CD14-positive monocyte (primary cell): ENCODE measurements at regions not wholly inside any gene's neighbourhood (a gene's known extent, or its start where the extent isn't known, plus 50 kb on each side); places are given as distances from the start of the nearest gene placed in this dataset.

Experiments
- DNase-seq, 3 donors: peaks; one replicate each; pipeline ENCODE4 v3.0.0-alpha.2; 2011 to 2022
- H2AFZ ChIP-seq: 2 replicates; pipeline ENCODE4 v1.6.0; 2012; ENCODE audit warnings: mild to moderate bottlenecking, low read depth, low read length, inconsistent platforms; ENCODE audit not compliant: insufficient read depth, poor library complexity, severe bottlenecking
- H3K27ac ChIP-seq, 2 donors: 1 replicate in 1 of 2; 2 replicates in 1 of 2; pipeline ENCODE4 v1.5.1; 2012 to 2013; ENCODE audit warnings: low read length in 2 of 2, control low read depth in 1 of 2, inconsistent platforms in 1 of 2, low read depth in 1 of 2, mild to moderate bottlenecking in 1 of 2
- H3K27me3 ChIP-seq, 2 donors: one replicate each; pipeline versions ENCODE4 v1.6.0 to v1.6.1; 2011 to 2013; ENCODE audit warnings: low read length in 2 of 2; ENCODE audit not compliant: control insufficient read depth in 2 of 2, insufficient read depth in 2 of 2
- H3K36me3 ChIP-seq, 2 donors: replicated peaks in 1 of 2; 1 replicate in 1 of 2; 2 replicates in 1 of 2; pipeline versions ENCODE4 v1.5.1 to v1.6.1; 2012 to 2013; ENCODE audit warnings: low read length in 2 of 2, control low read depth in 1 of 2, inconsistent platforms in 1 of 2, mild to moderate bottlenecking in 1 of 2; ENCODE audit not compliant: insufficient read depth in 2 of 2, control insufficient read depth in 1 of 2
- H3K4me1 ChIP-seq, 2 donors: 1 replicate in 1 of 2; 2 replicates in 1 of 2; pipeline versions ENCODE4 v1.5.1 to v1.6.1; 2012 to 2013; ENCODE audit warnings: low read length in 2 of 2, control low read depth in 1 of 2, inconsistent platforms in 1 of 2, mild to moderate bottlenecking in 1 of 2, moderate library complexity in 1 of 2; ENCODE audit not compliant: insufficient read depth in 2 of 2, control insufficient read depth in 1 of 2
- H3K4me2 ChIP-seq: replicated peaks from 2 replicates; pipeline ENCODE3; 2012; ENCODE audit warnings: low read length, moderate library complexity, mild to moderate bottlenecking; ENCODE audit not compliant: poor library complexity, severe bottlenecking; ENCODE audit errors: extremely low read depth
- H3K4me3 ChIP-seq, 3 experiments: fragments of 200-600 bp in 1 of 3; sonication (generic) in 1 of 3; replicated peaks in 1 of 3; 1 replicate in 2 of 3; 2 replicates in 1 of 3; pipeline ENCODE4 v1.5.1; 2011 to 2013; ENCODE audit warnings: low read length in 3 of 3, mild to moderate bottlenecking in 3 of 3, control low read depth in 2 of 3, low read depth in 2 of 3, inconsistent platforms in 1 of 3, moderate library complexity in 1 of 3
- H3K79me2 ChIP-seq: 2 replicates; pipeline ENCODE4 v1.6.0; 2012; ENCODE audit warnings: mild to moderate bottlenecking, control low read depth, inconsistent platforms, low read length, moderate library complexity; ENCODE audit not compliant: insufficient read depth
- H3K9ac ChIP-seq: 2 replicates; pipeline ENCODE4 v1.6.0; 2017; ENCODE audit warnings: low read length, mild to moderate bottlenecking; ENCODE audit not compliant: insufficient read depth, poor library complexity, severe bottlenecking
- H3K9me3 ChIP-seq, 2 donors: replicated peaks in 1 of 2; 1 replicate in 1 of 2; 2 replicates in 1 of 2; pipeline versions ENCODE4 v1.5.1 to v1.6.1; 2012 to 2013; ENCODE audit warnings: low read length in 2 of 2, control low read depth in 1 of 2; ENCODE audit not compliant: control insufficient read depth in 1 of 2, insufficient read depth in 1 of 2
- H4K20me1 ChIP-seq: 2 replicates; pipeline ENCODE4 v1.6.0; 2012; ENCODE audit warnings: mild to moderate bottlenecking, low read length, control low read depth, moderate library complexity; ENCODE audit not compliant: insufficient read depth
- H3K27ac Mint-ChIP-seq, 7 donors: one replicate each; pipeline ENCODE4 v1.8.0; 2020; ENCODE audit warnings: mild to moderate bottlenecking in 7 of 7, mixed read lengths in 7 of 7, moderate library complexity in 6 of 7, inconsistent platforms in 2 of 7
- H3K27me3 Mint-ChIP-seq, 3 donors: one replicate each; pipeline ENCODE4 v1.8.0; 2021 to 2022; ENCODE audit warnings: low read depth in 3 of 3, mild to moderate bottlenecking in 3 of 3, mixed read lengths in 3 of 3, moderate library complexity in 3 of 3, inconsistent platforms in 1 of 3
- H3K36me3 Mint-ChIP-seq, 2 donors: one replicate each; pipeline ENCODE4 v1.8.0; 2020; ENCODE audit warnings: mixed read lengths in 2 of 2, inconsistent platforms in 1 of 2, mild to moderate bottlenecking in 1 of 2
- H3K4me1 Mint-ChIP-seq: one replicate; pipeline ENCODE4 v1.8.0; 2020; ENCODE audit warnings: mild to moderate bottlenecking, mixed read lengths
- H3K4me3 Mint-ChIP-seq, 2 donors: one replicate each; pipeline ENCODE4 v1.8.0; 2020; ENCODE audit warnings: mild to moderate bottlenecking in 2 of 2, mixed read lengths in 2 of 2, moderate library complexity in 1 of 2
- H3K9me3 Mint-ChIP-seq, 7 donors: one replicate each; pipeline ENCODE4 v1.8.0; 2020 to 2022; ENCODE audit warnings: mixed read lengths in 7 of 7, mild to moderate bottlenecking in 6 of 7, moderate library complexity in 6 of 7, inconsistent platforms in 2 of 7
- CTCF ChIP-seq: fragments of 200-600 bp; IDR thresholded peaks from one replicate; pipeline ENCODE4 v1.8.0; 2022; ENCODE audit warnings: antibody characterized with exemption, mild to moderate bottlenecking
- WGBS: methylation state at CpG from one replicate; pipeline ENCODE4 v1.1.5; 2013; ENCODE audit warnings: missing lambda C conversion rate; ENCODE audit not compliant: insufficient coverage; 5-methylcytosine and 5-hydroxymethylcytosine counted together
- intact Hi-C, 2 donors: fragments of 100-400 bp; cut with micrococcal nuclease; formaldehyde crosslinking; loops; one replicate each; pipeline versions ENCODE4 v1.15.0 to v1.15.1; 2023

GRCh38 chr12:92000597-92000996 is 145.0 kb downstream of the BTG1 start:
- WGBS = no CpG with 5 or more reads among the region's 2 CpGs
- Mint-ChIP-seq H3K36me3 (no peaks in the 10 kb centered on the region), H3K4me1 (no peaks in the 10 kb centered on the region), H3K4me3 (no peak overlapping the region), H3K27ac (no peak overlapping the region), H3K27me3 (peaks cover 0 to 1% (median 0%) of the 10 kb centered on the region in 3 donors), H3K9me3 (peaks cover 8 to 18% (median 13%) of the 10 kb centered on the region in 7 donors)
- no peaks in the 10 kb centered on the region for H3K27me3 ChIP-seq
- intact Hi-C loops = no loop called here
- no peak overlapping the region for H3K4me3 ChIP-seq
- no peak overlapping the region for H3K27ac ChIP-seq
- TF ChIP-seq CTCF = no peak
- no peaks in the 10 kb centered on the region for H4K20me1 ChIP-seq
- no peak overlapping the region for H3K9ac ChIP-seq
- no peaks in the 10 kb centered on the region for H3K79me2 ChIP-seq
- DNase-seq = no peak
- no peaks in the 10 kb centered on the region for H3K36me3 ChIP-seq
- peaks cover 5 to 7% of the 10 kb centered on the region in 2 donors for H3K9me3 ChIP-seq
- H3K4me2 ChIP-seq = no peak overlapping the region
- no peak overlapping the region for H2AFZ ChIP-seq
- no peaks in the 10 kb centered on the region for H3K4me1 ChIP-seq

- no peak overlapping the region for H3K9ac ChIP-seq
- H3K27me3 Mint-ChIP-seq = peaks cover 0 to 1% (median 0%) of the 10 kb centered on the region in 3 donors
Measured at GRCh38 chr12:91999823-92000222, 145.8 kb downstream of the BTG1 start.

More at GRCh38 chr12:91999823-92000222, 145.8 kb downstream of the BTG1 start:
- H2AFZ ChIP-seq = no peak overlapping the region
- intact Hi-C loops = no loop called here
- H3K9me3 ChIP-seq = peaks cover 5 to 7% of the 10 kb centered on the region in 2 donors
- H4K20me1 ChIP-seq = no peaks in the 10 kb centered on the region
- no peaks in the 10 kb centered on the region for H3K4me1 Mint-ChIP-seq
- TF ChIP-seq CTCF = no peak
- H3K27me3 ChIP-seq = no peaks in the 10 kb centered on the region
- H3K4me3 Mint-ChIP-seq = no peak overlapping the region
- H3K4me2 ChIP-seq = no peak overlapping the region
- no peaks in the 10 kb centered on the region for H3K79me2 ChIP-seq
- DNase-seq = no peak
- H3K27ac Mint-ChIP-seq = no peak overlapping the region
- H3K4me3 ChIP-seq = no peak overlapping the region
- H3K36me3 ChIP-seq = no peaks in the 10 kb centered on the region
- WGBS = no CpG with 5 or more reads among the region's 1 CpG
- H3K9me3 Mint-ChIP-seq = peaks cover 8 to 17% (median 13%) of the 10 kb centered on the region in 7 donors
- H3K4me1 ChIP-seq = no peaks in the 10 kb centered on the region
- H3K27ac ChIP-seq = no peak overlapping the region
- no peaks in the 10 kb centered on the region for H3K36me3 Mint-ChIP-seq
